G401.6 (cell line): ENCODE measurements at regions not wholly inside any gene's neighbourhood (a gene's known extent, or its start where the extent isn't known, plus 50 kb on each side); places are given as distances from the start of the nearest gene placed in this dataset.
"Not testable (repeated sequence)": the region's sequence is repeated elsewhere in the genome, so short reads cannot be mapped to it uniquely, and the experiment has no call there.

Source experiments
- FAIRE-seq: peaks from 2 replicates; lab custom pipeline; 2012; peaks lifted over from hg19 to GRCh38; lab: Jason Lieb, UNC

GRCh38 chr5:167296066-167296465 is 995.4 kb upstream of the WWC1 start:
- FAIRE-seq, result no peak

- FAIRE-seq, result no peak
Measured at GRCh38 chr5:167296661-167297060, 994.8 kb upstream of the WWC1 start.

GRCh38 chr5:167299861-167300260 is 991.6 kb upstream of the WWC1 start:
- not testable (repeated sequence) for FAIRE-seq

GRCh38 chr5:167303582-167303981 is 987.9 kb upstream of the WWC1 start:
- FAIRE-seq, result no peak

GRCh38 chr5:167304834-167305469 is 986.5 kb upstream of the WWC1 start:
- no peak for FAIRE-seq

GRCh38 chr5:167305591-167306213 is 985.7 kb upstream of the WWC1 start:
- FAIRE-seq, result no peak

GRCh38 chr5:167307042-167307441 is 984.4 kb upstream of the WWC1 start:
- FAIRE-seq, result no peak

- FAIRE-seq, result no peak
Measured at GRCh38 chr5:167308466-167308865, 983.0 kb upstream of the WWC1 start.

GRCh38 chr5:167309941-167310517 is 981.4 kb upstream of the WWC1 start:
- FAIRE-seq, result no peak

GRCh38 chr5:167311340-167311739 is 980.1 kb upstream of the WWC1 start:
- FAIRE-seq, result peak; percentile 11

- no peak for FAIRE-seq
Measured at GRCh38 chr5:167312225-167312624, 979.2 kb upstream of the WWC1 start.

GRCh38 chr5:167315762-167316161 is 975.7 kb upstream of the WWC1 start:
- no peak for FAIRE-seq

GRCh38 chr5:167317884-167318283 is 973.6 kb upstream of the WWC1 start:
- no peak for FAIRE-seq

GRCh38 chr5:167319243-167319642 is 972.2 kb upstream of the WWC1 start:
- no peak for FAIRE-seq

- no peak for FAIRE-seq
Measured at GRCh38 chr5:167320019-167320418, 971.4 kb upstream of the WWC1 start.

- no peak for FAIRE-seq
Measured at GRCh38 chr5:167332309-167332708, 959.1 kb upstream of the WWC1 start.

GRCh38 chr5:167336161-167336560 is 955.3 kb upstream of the WWC1 start:
- FAIRE-seq, result no peak

- no peak for FAIRE-seq
Measured at GRCh38 chr5:167339205-167339604, 952.2 kb upstream of the WWC1 start.

GRCh38 chr5:167346461-167346860 is 945.0 kb upstream of the WWC1 start:
- FAIRE-seq, result no peak

- no peak for FAIRE-seq
Measured at GRCh38 chr5:167348251-167348926, 943.1 kb upstream of the WWC1 start.

GRCh38 chr5:167348980-167349379 is 942.5 kb upstream of the WWC1 start:
- no peak for FAIRE-seq

GRCh38 chr5:167351316-167351715 is 940.1 kb upstream of the WWC1 start:
- FAIRE-seq, result no peak

- FAIRE-seq, result no peak
Measured at GRCh38 chr5:167352801-167353200, 938.6 kb upstream of the WWC1 start.
